Ecto neural progenitor cell (in vitro differentiated cells): ENCODE measurements at regions not wholly inside any gene's neighbourhood (a gene's known extent, or its start where the extent isn't known, plus 50 kb on each side); places are given as distances from the start of the nearest gene placed in this dataset.
"Not testable (repeated sequence)": the region's sequence is repeated elsewhere in the genome, so short reads cannot be mapped to it uniquely, and the experiment has no call there.

ENCODE experiments used
- DNase-seq: peaks from one replicate; pipeline ENCODE4 v3.0.0-alpha.2; 2018; ENCODE audit warnings: low spot score

DNA sequence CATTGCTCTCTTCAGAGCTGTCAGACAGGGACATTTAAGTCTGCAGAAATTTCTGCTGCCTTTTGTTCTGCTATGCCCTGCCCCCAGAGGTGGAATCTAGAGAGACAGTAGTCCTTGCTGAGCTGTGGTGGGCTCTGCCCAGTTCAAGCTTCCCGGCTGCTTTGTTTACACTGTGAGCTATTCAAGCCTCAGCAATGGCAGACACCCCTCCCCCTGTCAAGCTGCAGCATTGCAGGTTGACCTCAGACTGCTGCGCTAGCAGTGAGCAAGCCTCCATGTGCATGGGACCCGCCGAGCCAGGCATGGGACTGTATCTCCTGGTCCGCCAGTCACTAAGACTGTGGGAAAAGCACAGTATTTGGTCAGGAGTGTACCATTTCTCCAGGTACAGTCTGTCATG, 53.6 kb upstream of the MAPK10 start:
- not testable (repeated sequence) for DNase-seq

DNA sequence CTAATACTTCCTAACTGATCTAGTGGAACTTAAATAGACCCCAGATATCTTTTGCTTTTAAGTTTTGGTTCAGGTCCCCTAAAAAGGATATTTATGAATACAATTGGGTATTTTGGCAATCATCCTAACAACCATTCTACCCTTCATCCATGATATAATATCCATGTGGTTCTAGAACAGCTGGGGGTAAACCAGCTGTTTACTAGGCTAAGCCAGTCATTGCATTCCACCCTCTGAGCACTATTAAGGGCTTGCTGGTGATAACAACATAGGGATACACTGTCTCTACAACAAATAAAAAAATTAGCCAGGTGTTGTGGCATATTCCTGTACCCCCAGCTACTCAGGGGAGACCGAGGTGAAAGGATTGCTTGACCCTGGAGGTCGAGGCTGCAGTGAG, 54.8 kb upstream of the MAPK10 start:
- DNase-seq, result no peak

DNA sequence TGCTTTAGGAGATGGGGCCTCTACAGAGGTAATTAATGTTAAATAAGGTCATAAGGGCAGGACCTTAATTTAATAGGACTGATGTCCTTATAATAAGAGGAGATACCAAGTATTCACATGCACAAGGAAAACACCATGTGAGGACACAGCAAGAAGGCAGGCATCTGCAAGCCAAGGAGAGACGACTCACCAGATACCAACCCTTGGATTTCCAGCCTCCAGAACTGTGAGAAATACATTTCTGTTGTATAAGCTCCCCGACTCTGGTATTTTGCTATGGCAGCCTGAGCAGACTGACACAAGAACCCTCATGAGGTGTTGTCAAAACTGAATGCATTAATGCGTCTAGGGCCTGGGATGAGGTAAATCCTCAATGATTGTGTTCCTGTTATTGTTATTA, 56.2 kb upstream of the MAPK10 start:
- no peak for DNase-seq

DNA sequence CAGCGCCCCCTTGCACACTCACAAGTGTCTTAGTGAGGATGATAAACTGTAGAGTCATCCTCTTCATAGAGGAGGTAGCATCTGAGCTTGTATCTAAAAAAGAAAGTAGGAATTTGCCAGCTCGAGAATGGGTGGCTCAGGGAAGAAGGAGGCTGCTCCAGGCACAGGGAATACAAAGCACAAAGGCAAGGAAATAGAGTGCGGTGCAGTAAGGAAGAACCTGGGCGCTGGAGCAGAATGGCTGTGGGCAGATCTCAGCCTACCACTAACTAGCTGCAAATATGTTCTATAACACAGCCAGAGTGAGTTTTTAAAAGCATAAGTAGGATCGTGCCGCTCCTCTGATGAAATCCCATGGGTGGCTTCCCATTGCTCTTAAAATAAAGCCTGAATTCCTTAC, 61.6 kb upstream of the MAPK10 start:
- DNase-seq, result no peak

DNA sequence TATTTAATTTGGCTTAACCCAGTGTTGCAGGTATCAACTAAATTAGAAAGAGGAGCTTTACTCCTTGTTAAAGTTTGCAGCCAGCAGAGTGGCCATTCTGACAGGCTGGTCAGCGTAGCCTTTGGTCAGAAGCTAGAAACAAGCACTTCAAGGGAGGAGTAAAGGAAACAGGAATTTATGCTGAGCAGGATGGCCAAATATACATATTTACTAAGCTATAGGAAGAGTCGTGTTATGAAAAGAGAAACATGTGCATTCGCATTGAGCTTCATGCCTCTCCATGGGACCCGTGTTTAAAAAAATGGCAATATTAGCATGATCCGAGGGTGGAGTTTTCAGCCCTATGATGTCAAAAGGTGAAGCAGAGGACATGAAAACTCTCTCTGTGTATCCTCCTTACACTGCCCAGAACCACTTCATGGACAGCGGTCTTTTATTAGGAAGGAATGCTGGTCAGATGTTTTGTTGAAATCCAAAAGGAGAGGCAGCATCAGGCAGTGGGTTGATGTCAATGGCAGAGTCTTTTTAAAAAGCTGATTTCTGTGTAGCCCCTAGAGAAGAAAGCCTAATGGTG, 71.8 kb upstream of the MAPK10 start:
- no peak for DNase-seq

DNA sequence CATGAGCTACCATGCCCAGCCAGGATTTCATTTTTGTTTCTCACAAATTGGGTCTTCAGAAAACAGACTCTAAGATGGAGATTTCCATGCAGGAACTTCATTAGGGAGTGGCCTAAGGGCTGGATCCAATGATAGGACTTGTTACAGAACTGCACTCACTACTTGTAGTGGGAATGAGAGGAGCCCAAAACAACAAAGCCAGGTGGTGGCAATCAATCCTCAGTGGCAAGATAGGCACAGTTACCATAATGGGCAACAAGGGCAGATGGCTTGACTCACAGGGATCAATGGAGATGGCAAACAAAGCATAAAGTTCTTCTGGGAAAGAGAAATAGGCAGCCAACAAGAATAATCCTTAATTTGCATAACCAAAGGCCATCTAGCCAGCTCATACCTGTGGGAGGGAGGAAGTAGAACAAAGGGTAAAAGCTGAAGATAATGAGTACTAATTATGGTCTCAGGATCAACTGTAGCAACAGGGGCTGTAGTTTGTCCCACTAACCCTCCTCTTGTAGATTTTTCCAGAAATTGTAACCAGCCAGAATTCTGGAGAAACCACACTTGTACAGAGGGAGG, 72.8 kb upstream of the MAPK10 start:
- DNase-seq, result no peak

DNA sequence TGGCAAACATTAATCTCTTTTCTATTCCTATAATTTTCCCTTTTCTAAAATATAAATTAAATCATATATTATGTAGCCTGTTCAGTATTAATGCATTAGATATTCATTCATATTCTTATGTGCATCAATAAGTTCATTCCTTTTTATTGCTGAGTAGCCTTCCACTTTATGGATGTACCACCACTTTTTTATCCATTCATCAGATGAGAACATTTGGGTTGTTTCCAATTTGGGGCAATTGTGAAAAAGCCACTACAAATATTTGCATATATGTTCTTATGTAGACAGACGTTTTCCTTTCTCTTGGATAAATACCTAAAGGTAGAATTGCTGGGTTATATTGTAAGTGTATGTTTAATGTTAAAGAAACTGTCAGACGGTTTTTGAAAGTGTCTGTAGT, 79.4 kb upstream of the MAPK10 start:
- no peak for DNase-seq

DNA sequence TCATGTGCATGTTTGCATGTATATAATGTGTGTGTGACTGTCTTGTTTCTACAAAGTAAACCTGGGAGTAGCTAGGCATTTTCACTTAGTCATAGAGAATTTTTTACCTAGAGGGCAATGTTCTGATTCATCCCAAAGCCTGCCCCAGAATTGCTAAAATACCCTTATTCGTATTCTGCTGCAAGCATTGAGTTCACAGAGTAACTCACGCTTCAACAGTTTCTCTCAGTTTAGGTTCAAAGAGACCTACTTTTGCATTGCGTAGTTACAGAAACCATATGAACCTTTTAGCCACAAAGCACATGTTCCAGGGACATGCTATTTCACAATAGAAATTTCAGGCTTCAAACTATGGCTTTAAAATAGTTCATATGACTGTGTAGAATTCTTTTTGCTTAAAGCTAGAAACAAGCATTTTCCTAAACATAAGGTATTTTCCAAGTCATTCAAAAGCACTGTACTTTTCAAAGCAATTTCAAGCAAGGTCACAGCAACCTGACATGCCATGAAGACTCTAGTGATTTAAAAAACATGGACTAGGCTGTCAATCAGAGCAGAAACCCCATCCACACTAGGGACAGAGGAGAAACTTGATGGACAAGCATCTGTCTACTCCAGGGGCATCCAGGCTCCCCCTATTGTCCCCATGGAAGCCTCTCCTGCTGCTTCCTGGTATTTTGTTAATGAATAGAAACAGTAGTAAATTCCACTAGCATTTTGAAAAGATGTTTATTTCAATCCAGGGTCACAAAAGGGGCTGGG, 81.5 kb upstream of the MAPK10 start:
- DNase-seq, result no peak

DNA sequence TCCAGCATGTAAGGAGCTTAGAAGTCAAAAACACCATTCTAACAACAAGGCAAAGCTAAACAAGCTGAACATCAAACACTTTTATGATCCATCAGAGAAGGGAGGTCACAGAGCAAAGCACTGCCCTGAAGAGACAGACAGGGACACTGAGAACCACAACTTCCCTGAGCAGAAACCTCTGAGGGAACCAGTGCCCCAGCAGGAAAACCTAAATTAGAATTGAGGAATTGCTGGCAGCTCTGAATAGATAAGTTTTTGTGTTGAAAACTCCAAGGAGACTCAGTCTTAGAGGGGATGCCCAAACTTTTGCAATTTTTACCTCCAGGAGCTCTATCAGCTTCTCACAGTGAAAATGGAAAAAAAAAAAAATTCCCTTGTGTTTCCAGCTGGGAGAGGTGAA, 83.0 kb upstream of the MAPK10 start:
- DNase-seq, result no peak

DNA sequence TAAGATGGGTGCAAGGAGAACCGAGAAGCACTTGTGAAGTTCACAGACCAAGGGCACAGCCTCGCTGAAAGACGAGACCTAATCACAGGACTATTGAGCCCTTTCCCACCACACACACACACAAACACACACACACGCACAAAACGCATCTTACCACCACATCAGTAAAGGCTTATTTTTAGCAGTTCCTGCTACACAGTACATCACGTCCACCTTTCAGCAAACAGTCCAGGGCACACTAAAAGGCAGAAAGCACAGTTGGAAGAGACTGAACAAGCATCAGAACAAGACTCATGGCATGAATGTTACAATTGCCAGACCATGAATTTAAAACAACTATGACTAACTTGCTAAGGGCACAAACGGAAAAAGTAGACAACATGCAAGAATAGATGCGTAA, 83.6 kb upstream of the MAPK10 start:
- no peak for DNase-seq

DNA sequence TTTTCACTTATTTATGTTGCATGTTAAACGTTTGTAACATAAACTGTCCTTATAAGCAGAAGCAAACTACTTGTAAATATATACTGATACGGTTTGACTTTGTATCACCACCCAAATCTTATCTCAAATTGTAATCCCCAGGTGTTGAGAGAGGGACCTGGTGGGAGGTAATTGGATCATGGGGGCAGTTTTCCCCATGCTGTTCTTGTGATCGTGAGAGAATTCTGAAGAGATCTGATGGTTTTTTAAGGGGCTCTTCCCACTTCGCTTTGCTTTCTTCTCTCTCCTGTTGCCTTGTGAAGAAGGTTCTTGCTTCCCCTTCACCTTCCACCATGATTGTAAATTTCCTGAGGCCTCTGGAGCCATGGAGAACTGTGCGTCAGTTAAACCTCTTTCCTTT, 87.1 kb upstream of the MAPK10 start:
- DNase-seq, result no peak

DNA sequence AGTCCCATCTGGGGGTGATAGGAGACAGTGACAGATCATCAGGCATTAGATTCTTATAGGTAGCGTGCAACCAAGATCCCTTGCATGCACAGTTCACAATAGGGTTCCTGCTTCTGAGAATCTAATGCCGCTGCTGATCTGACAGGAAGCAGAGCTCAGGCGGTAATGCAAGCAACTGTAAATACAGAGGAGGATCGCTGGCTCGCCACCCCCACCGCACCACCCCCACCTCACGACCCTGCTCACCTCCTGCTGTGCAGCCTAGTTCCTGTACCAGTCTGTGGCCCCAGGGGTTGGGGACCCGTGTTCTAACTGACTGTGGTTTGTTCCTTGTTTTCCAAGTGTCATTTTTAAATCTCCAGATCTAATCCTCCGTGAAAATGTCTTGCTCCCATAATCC, 89.0 kb upstream of the MAPK10 start:
- DNase-seq, result no peak

DNA sequence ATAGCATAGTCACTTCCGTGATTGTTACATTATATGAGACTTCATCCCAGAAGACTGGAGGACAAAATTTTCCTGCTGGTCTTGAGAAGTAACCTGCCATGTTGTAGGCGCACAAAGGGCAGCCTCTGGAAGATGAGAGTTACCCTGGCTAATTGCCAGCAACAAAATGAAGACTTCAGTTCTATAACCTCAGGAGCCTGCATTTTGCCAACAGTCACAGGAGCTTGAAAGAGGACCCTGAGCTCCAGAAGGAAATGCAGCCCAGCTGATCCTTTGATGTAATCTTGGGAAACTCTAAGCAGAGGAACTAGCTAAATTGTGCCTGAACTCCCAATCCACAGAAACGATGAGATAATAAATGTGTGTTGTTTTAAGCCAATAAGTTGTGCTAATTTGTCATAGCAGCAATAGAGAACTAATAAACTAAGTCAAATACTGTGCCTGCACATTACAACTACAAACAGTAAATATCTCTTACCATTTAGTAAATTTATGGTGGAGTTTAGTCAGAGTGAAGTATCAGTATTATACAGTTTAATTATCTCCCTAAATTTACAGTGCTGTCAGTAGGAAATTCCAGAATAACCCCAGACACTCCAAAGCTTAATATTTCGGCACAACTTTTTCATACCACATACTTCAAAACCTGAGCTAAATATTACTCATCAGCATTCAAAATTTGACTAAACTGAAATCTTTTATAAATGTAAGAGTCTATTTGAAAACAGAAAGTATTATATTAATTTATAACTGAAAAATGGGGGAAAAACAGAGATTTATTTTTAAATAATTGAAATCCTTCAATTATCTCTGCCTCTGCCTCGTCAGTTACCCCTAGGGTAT, 90.1 kb upstream of the MAPK10 start:
- no peak for DNase-seq

DNA sequence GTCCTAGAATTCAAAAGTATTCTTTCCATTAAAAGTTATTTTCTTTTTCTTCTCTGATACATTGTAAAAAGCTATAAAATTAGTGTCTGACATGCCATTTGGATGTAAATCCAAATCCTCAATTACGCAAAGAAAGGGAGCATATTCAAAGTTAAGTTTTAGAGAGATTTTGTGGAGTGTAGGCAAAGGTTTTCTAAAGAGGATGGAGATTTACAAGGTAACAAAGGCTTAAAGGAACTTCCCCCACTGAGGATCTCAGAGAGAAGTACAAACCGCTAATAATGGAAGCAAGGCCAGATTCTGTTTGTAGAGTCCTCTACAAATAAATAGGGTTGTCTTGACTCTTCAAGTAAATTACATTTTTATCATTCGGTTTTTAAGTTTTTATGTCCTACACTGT, 91.0 kb upstream of the MAPK10 start:
- DNase-seq, result no peak

DNA sequence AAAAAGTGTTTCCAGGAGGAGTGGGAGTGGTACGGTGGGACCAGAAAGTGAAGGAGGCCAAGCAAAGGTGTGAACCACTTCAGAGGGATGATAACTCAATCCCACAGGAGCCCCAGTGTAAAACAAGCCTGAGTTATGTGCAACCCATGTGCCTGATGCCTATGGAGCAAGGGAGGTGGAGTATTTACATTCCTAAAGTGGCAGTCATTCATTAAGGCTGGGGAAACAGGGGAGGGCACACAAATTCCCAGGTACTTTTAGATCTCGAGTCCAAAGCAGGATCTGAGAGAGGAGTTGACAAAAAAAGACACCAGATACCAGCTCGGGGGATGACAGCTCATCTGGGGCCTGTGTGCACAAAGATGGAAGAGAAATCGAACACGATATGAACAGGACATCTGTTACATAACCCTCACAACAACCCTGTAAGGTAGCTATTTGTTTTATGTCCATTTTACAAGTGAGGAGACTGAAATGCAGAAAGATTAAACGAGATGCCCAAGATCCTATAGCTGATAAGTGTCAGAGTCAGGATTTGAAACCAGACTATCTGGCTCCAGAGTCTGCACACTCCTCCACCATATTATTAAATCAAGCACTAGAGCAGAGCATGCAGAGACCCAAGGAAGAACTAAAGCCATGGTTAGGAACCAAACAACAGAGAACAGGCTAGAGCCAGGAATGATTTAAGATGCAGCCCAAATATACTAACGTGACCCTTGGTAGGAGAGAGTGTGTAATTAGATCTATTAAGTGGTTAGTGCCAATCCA, 91.9 kb upstream of the MAPK10 start:
- DNase-seq, result no peak

DNA sequence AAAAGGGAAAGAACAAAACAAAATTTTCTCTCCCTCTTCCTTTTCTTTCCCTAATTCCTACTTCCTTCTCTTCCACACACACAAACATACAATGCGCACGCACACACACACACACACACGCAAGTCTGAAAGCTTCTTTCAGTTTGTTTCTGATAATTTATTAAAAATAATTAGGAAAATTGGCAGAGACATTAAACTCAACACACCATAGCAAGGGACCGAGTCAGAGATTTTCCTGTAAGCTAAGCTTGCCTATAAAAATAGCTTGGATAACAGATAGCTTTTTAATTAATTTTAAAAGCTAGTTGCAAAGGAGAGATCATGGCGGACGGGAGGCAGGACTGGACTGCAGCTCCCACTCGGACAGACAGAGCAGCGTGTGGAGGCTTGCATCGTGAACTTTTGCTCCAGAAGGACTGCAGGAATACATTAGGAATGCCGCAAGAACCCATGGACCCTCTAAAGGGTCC, 92.6 kb upstream of the MAPK10 start:
- DNase-seq, result no peak

DNA sequence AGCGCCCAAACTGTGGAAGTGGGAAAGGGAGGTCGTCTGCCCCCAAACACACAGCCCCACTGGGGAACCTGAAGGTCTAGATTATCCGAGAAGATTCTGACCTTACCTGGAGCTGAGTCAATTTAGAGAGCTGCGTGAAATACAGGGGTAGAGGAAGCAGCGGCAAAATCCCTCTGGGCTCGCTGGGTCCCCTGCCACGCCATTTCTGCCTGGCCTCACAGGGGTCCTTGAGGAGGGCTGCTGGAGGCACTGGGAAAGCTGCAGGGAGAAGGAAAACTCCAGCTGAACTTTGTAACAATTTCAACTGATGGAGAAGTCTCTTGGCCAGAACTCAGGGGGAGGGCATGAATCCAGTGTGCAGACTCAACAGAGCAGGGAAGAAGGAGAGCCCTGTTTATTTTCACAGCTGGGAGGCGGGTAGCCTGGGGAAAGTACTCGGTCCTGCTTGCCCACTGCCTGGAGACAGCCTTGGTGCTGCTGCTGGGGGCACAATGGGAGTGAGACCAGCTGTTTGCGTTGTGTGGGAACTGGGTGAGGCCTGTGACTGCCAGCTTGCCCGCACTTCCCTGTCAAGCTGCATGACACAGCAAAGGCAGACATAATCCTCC, 93.2 kb upstream of the MAPK10 start:
- no peak for DNase-seq

DNA sequence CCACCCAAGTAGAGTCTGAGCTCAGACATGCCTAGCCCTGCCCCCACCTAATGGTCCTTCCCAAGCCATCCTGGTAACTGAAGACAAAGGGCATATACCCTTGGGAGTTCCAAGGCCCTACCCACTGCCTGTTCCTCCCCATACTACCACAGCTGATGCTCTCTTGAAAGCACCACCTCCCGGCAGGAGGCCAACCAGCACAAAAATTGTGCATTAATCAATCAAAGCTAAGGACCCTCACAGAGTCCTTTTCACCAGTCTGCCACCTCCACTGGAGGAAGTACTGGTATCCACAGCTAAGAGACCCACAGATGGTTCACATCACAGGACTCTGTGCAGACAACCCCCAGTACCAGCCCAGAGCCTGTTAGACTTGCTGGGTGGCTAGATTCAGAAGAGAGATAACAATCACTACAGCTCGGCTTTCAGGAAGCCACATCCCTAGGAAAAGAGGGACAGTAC, 93.8 kb upstream of the MAPK10 start:
- not testable (repeated sequence) for DNase-seq

DNA sequence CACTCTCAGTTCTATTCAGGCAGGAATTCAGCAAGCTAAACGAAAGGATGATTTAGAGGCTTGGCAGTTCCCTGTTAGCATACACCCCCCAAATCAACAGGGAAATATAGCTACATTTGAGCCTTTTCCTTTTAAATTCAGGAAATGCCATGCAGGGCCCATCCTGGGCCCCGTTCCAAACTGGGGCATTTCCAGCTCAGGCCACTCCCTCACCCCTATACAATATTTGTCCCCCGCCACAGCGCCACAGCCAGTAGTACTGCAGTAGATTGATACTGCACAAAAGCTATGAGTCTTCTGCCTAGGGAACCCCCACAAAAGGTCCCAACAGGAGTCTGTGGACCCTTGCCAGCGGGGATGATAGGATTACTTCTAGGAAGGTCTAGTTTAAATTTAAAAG, 102.0 kb upstream of the MAPK10 start:
- no peak for DNase-seq

DNA sequence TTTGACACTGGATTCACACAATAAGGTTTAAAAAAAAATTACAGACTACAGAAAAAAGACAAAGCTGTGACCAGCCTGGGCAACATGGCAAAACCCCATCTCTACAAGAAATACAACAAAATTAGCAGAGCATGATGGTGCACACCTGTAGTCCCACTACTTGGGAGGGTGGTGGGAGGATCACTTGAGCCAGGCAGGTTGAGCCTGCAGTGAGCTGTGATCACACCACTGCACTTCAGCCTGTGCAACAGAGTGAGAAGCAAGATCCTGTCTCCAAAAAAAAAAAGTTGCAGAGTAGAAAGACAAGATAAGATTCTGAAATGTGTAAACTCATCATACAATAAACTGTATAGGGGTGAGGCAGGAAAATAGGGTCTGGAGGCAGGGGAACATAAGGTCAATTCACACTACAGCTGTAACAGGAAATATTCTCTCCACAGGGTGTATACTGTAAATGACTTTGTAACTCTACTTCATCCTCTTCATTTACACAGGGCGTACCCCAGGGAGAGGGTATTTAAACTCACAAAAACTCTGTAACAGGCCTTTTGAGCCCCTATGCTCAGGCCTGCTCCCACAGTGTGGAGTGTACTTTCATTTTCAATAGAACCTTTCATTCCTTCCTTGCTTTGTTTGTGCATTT, 112.6 kb upstream of the MAPK10 start:
- DNase-seq, result no peak

DNA sequence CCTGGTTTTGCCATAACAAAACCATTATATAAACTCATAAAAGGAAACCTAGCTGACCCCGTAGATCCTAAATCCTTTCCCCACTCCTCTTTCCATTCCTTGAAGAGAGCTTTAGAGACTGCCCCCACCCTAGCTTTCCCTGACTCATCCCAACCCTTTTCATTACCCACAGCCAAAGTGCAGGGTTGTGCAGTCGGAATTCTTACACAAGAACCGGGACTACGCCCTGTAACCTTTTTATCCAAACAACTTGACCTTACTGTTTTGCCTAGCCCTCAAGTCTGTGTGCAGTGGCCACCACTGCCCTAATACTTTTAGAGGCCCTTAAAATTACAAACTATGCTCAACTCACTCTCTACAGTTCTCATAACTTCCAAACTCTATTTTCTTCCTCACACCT, 116.0 kb upstream of the PTPN13 start:
- not testable (repeated sequence) for DNase-seq
